ENCODE measurements at regions not wholly inside any gene's neighbourhood (a gene's known extent, or its start where the extent isn't known, plus 50 kb on each side); places are given as distances from the start of the nearest gene placed in this dataset.

DNA sequence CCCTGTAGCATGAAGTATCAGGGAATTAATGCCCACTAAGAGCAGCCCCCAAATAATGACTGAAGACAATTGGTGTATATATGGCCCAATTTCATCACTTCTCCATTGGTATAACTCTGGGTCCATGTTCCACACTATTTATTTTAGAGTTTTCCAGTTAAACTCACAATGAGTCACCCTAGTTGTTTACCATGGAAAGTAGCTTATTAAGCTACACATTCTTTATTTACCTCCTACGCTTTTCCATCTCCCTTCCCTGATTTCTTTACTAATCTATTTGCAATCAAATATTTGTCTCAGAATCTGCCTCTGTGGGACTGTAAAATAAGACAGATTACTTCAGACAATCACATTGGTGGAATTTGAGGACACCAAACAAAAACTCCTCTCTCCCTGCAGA is 655.6 kb downstream of the SORCS1 start:
- H3K4me3 ChIP-seq = no peak overlapping the region
- no peak for FAIRE-seq
- no peak for ATAC-seq
- H3K27ac ChIP-seq = no peak overlapping the region
- H3K36me3 ChIP-seq = no peaks in the 10 kb centered on the region
- no peaks in the 10 kb centered on the region for H3K4me1 ChIP-seq
- H3K9me3 ChIP-seq = no peaks in the 10 kb centered on the region
- TF ChIP-seq, protein P1, sequence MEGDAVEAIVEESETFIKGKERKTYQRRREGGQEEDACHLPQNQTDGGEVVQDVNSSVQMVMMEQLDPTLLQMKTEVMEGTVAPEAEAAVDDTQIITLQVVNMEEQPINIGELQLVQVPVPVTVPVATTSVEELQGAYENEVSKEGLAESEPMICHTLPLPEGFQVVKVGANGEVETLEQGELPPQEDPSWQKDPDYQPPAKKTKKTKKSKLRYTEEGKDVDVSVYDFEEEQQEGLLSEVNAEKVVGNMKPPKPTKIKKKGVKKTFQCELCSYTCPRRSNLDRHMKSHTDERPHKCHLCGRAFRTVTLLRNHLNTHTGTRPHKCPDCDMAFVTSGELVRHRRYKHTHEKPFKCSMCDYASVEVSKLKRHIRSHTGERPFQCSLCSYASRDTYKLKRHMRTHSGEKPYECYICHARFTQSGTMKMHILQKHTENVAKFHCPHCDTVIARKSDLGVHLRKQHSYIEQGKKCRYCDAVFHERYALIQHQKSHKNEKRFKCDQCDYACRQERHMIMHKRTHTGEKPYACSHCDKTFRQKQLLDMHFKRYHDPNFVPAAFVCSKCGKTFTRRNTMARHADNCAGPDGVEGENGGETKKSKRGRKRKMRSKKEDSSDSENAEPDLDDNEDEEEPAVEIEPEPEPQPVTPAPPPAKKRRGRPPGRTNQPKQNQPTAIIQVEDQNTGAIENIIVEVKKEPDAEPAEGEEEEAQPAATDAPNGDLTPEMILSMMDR (IDR thresholded peaks at IDR 0.05) = no peak
- DNase-seq = no peak
- 59 to 69% methylated on average over 1 of the region's 1 CpG for WGBS, 2 donors
- H3K27me3 ChIP-seq = no peaks in the 10 kb centered on the region
- intact Hi-C loops (cut with DNase I) = no loop called here

GRCh38 chr10:106506526-106507283 is 657.8 kb downstream of the SORCS1 start:
- Histone ChIP-seq H3K27me3 (no peaks in the 10 kb centered on the region), H3K27ac (no peak overlapping the region), H3K4me3 (no peak overlapping the region), H3K36me3 (no peaks in the 10 kb centered on the region), H3K4me1 (no peaks in the 10 kb centered on the region), H3K9me3 (no peaks in the 10 kb centered on the region)
- FAIRE-seq = no peak
- 70 to 78% methylated on average over 6 of the region's 6 CpGs for WGBS, 2 donors
- intact Hi-C loops (cut with DNase I) = no loop called here
- TF ChIP-seq, protein P1 (IDR thresholded peaks at IDR 0.05) = no peak
- no peak for ATAC-seq
- no peak for DNase-seq

- H3K27me3 ChIP-seq = no peaks in the 10 kb centered on the region
- WGBS, 2 donors = 67 to 69% methylated on average over 6 of the region's 6 CpGs
- intact Hi-C loops (cut with DNase I) = no loop called here
- no peak overlapping the region for H3K27ac ChIP-seq
- H3K4me1 ChIP-seq = no peaks in the 10 kb centered on the region
- H3K4me3 ChIP-seq = no peak overlapping the region
- DNase-seq (no peak), FAIRE-seq (no peak), ATAC-seq (no peak)
- H3K36me3 ChIP-seq = no peaks in the 10 kb centered on the region
- TF ChIP-seq, protein P1 (IDR thresholded peaks at IDR 0.05) = no peak
- no peaks in the 10 kb centered on the region for H3K9me3 ChIP-seq
These were observed 660.0 kb downstream of the SORCS1 start for GRCh38 chr10:106504536-106504935.

DNA sequence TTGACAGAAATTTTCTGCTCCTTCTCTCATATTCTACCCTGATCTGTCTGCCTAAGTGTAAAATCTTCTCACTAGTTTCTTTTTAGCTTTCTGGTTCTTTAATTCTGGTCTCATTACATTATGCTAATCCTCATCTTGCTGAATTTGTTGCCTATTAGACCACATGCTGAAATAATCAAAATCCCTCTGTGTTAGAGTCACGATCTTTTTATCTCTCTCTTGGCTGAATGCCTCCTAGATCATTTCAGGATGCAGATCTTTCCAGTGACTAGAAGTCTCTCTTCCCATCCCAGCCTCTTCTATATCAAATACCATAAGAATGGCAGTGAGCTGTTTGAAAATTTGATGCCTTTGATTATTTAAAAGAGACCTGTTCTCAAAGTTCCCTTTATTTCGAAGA is 661.9 kb downstream of the SORCS1 start:
- DNase-seq = no peak
- no peaks in the 10 kb centered on the region for H3K27me3 ChIP-seq
- no peak for FAIRE-seq
- TF ChIP-seq, protein P1 (IDR thresholded peaks at IDR 0.05) = no peak
- no peak for ATAC-seq
- intact Hi-C loops (cut with DNase I) = no loop called here
- no peaks in the 10 kb centered on the region for H3K36me3 ChIP-seq
- no peak overlapping the region for H3K27ac ChIP-seq
- H3K4me3 ChIP-seq = no peak overlapping the region
- H3K9me3 ChIP-seq = no peaks in the 10 kb centered on the region
- peaks cover 0 to 5% (median 4%) of the 10 kb centered on the region in 3 donors for H3K4me1 ChIP-seq
- 40 to 49% methylated on average over 2 of the region's 2 CpGs for WGBS, 2 donors

GRCh38 chr10:106500925-106501525 is 663.5 kb downstream of the SORCS1 start:
- H3K9me3 ChIP-seq = no peaks in the 10 kb centered on the region
- H3K27me3 ChIP-seq = no peaks in the 10 kb centered on the region
- no peaks in the 10 kb centered on the region for H3K36me3 ChIP-seq
- no peak for ATAC-seq
- peaks cover 0 to 5% (median 4%) of the 10 kb centered on the region in 3 donors for H3K4me1 ChIP-seq
- H3K27ac ChIP-seq = no peak overlapping the region
- FAIRE-seq = no peak
- no peak overlapping the region for H3K4me3 ChIP-seq
- intact Hi-C loops (cut with DNase I) = no loop called here
- no peak for DNase-seq
- TF ChIP-seq, protein P1 (IDR thresholded peaks at IDR 0.05) = no peak
